Immature natural killer cell (primary cell): ENCODE measurements at regions not wholly inside any gene's neighbourhood (a gene's known extent, or its start where the extent isn't known, plus 50 kb on each side); places are given as distances from the start of the nearest gene placed in this dataset.
"Not testable (repeated sequence)": the region's sequence is repeated elsewhere in the genome, so short reads cannot be mapped to it uniquely, and the experiment has no call there.

ENCODE experiments used
- DNase-seq, 3 donors: peaks; one replicate each; pipeline ENCODE4 v3.0.0; 2022; ENCODE audit warnings: mixed read lengths in 1 of 3
- H3K27ac Mint-ChIP-seq, 6 donors: one replicate each; pipeline ENCODE4 v1.8.0; 2020; ENCODE audit warnings: mixed read lengths in 6 of 6, mild to moderate bottlenecking in 5 of 6, inconsistent platforms in 4 of 6, moderate library complexity in 3 of 6
- H3K27me3 Mint-ChIP-seq, 3 donors: one replicate each; pipeline ENCODE4 v1.8.0; 2020 to 2021; ENCODE audit warnings: low read depth in 3 of 3, mild to moderate bottlenecking in 3 of 3, mixed read lengths in 3 of 3, moderate library complexity in 3 of 3, inconsistent platforms in 1 of 3
- H3K36me3 Mint-ChIP-seq, 3 donors: one replicate each; pipeline ENCODE4 v1.8.0; 2020; ENCODE audit warnings: mixed read lengths in 3 of 3, inconsistent platforms in 2 of 3, mild to moderate bottlenecking in 2 of 3
- H3K4me1 Mint-ChIP-seq, 2 donors: one replicate each; pipeline ENCODE4 v1.8.0; 2020; ENCODE audit warnings: inconsistent platforms in 2 of 2, mild to moderate bottlenecking in 2 of 2, mixed read lengths in 2 of 2, moderate library complexity in 1 of 2
- H3K4me3 Mint-ChIP-seq, 5 donors: one replicate each; pipeline ENCODE4 v1.8.0; 2020; ENCODE audit warnings: mild to moderate bottlenecking in 5 of 5, mixed read lengths in 5 of 5, inconsistent platforms in 3 of 5, moderate library complexity in 3 of 5
- H3K9me3 Mint-ChIP-seq, 6 donors: one replicate each; pipeline ENCODE4 v1.8.0; 2020; ENCODE audit warnings: mild to moderate bottlenecking in 6 of 6, mixed read lengths in 6 of 6, inconsistent platforms in 4 of 6, moderate library complexity in 3 of 6

DNA sequence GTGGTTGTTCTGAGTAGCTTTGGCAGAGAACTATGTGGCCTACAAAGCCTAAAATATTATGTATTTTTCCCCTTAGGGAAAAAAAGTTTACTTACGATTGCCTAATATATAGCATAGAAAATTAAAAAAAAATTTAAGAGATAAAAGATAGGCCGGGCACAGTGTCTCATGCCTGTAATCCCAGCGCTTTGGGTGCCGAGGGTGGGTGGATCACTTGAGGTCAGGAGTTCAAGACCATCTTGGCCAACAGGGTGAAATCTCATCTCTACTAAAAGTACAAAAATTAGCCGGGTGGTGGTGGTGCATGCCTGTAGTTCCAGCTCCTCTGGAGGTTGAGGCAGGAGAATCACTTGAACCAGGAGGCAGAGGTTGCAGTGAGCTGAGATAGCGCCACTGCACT is 439.2 kb upstream of the KLF6 start:
- peaks cover 2 to 7% (median 5%) of the 10 kb centered on the region in 3 donors for H3K27me3 Mint-ChIP-seq
- no peaks in the 10 kb centered on the region for H3K4me1 Mint-ChIP-seq
- H3K9me3 Mint-ChIP-seq: no peaks in the 10 kb centered on the region
- H3K4me3 Mint-ChIP-seq: no peak overlapping the region
- DNase-seq: no peak
- no peak overlapping the region for H3K27ac Mint-ChIP-seq
- H3K36me3 Mint-ChIP-seq: no peaks in the 10 kb centered on the region

DNA sequence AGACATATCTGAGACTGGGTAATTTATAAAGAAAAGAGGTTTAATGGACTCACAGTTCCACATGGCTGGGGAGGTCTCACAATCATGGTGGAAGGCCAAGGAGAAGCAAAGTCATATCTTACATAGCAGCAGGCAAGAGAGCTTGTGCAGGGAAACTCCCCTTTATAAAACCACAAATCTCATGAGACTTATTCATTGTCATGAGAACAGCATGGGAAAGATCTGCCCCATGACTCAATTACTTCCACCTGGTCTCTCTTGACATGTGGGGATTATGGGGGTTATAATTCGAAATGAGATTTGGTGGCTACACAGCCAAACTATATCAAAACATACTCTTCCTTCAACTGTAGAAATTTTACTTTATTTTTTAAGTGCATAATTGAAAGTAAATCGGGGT is 436.3 kb upstream of the KLF6 start:
- not testable (repeated sequence) for H3K27ac Mint-ChIP-seq, H3K27me3 Mint-ChIP-seq, H3K4me3 Mint-ChIP-seq, H3K36me3 Mint-ChIP-seq, H3K4me1 Mint-ChIP-seq, H3K9me3 Mint-ChIP-seq, DNase-seq

DNA sequence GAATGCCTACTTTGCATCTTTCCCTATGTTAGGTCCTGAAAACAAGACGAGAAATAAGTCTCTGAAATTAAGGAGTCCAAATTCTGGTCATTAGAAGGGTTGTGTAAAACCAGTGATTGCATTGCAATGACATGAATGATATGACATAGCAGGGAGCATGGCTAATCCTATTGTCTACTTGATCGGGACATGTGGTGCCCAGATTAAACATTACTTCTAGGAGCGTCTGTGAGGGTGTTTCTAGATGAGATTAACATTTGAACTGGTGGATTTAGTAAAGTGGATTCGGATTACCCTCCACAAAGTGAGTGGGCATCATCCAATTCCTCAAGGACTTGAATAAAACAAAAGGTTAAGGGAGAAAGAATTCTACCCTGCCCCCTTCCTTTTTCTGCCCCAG is 434.9 kb upstream of the KLF6 start:
- H3K4me3 Mint-ChIP-seq: no peak overlapping the region
- H3K36me3 Mint-ChIP-seq: no peaks in the 10 kb centered on the region
- H3K9me3 Mint-ChIP-seq: peaks cover 0 to 2% (median 0%) of the 10 kb centered on the region in 6 donors
- H3K27ac Mint-ChIP-seq: no peak overlapping the region
- DNase-seq: no peak
- H3K4me1 Mint-ChIP-seq: no peaks in the 10 kb centered on the region
- H3K27me3 Mint-ChIP-seq: peaks cover 0 to 7% (median 2%) of the 10 kb centered on the region in 3 donors

DNA sequence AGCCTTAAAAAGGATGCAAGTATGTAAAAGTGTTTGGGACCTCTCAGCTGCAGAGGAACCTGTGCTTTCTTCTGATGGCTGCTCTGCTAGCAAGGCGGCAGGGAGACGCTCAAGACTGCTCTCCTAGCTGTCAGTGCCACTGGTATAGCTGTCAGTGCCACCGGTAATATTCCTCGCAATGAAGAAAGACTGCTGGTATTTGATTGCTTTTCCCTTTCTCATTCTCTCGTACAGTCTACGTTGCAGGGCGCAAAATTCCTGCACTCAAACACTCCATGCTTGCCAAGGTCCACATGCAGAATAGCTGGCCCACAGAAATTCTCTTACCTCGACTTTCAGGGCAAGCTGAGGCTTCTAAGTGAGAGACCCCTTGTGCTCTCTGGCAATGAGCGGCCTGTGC is 432.6 kb upstream of the KLF6 start:
- Mint-ChIP-seq H3K27ac (no peak overlapping the region), H3K4me3 (no peak overlapping the region), H3K27me3 (peaks cover 0 to 7% (median 3%) of the 10 kb centered on the region in 3 donors), H3K9me3 (peaks cover 0 to 2% (median 0%) of the 10 kb centered on the region in 6 donors), H3K4me1 (no peaks in the 10 kb centered on the region), H3K36me3 (no peaks in the 10 kb centered on the region)
- DNase-seq: no peak

DNA sequence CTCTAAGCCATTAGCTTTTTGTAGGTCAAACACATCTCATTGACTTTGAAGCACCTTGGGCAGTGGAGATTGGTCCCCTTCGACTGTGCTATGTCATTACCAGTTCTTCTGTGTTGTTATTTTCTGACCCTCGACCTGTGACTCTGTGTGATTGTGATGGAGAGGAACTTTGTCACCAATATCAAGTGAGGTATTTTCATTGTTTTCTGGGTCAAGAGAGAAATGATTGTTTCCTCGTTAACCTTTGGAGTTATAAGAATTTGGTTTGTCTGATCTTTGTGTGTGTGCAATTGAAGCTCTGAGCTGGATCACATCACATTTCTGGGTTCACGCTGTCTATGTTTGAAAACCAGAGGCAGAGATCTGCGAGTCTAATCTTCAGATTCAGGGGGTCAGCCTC is 432.2 kb upstream of the KLF6 start:
- no peak for DNase-seq
- Mint-ChIP-seq H3K9me3 (peaks cover 0 to 2% (median 0%) of the 10 kb centered on the region in 6 donors), H3K27me3 (peaks cover 0 to 7% (median 7%) of the 10 kb centered on the region in 3 donors), H3K27ac (no peak overlapping the region), H3K36me3 (no peaks in the 10 kb centered on the region), H3K4me1 (no peaks in the 10 kb centered on the region), H3K4me3 (no peak overlapping the region)

DNA sequence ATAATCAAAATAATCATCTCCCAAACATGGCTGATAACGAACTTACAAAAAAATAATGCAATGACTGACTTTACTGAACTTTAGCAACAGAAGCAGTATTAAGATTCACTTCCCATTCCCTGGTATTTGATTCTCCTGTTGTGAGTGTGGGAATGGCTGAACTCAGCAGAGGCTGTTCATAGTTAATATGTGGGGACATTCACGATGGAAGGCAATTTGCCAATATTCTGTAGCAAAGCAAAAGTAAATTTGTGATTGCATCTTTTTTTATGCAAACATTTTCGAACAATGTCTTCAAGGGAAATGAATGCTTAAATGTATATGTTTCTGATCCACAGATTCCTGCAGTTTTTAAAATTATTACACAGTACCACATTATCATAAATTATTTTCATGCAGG is 431.7 kb upstream of the KLF6 start:
- Mint-ChIP-seq H3K27ac (no peak overlapping the region), H3K36me3 (no peaks in the 10 kb centered on the region), H3K27me3 (peaks cover 0 to 7% (median 7%) of the 10 kb centered on the region in 3 donors), H3K4me3 (no peak overlapping the region), H3K4me1 (no peaks in the 10 kb centered on the region), H3K9me3 (peaks cover 0 to 2% (median 0%) of the 10 kb centered on the region in 6 donors)
- no peak for DNase-seq

DNA sequence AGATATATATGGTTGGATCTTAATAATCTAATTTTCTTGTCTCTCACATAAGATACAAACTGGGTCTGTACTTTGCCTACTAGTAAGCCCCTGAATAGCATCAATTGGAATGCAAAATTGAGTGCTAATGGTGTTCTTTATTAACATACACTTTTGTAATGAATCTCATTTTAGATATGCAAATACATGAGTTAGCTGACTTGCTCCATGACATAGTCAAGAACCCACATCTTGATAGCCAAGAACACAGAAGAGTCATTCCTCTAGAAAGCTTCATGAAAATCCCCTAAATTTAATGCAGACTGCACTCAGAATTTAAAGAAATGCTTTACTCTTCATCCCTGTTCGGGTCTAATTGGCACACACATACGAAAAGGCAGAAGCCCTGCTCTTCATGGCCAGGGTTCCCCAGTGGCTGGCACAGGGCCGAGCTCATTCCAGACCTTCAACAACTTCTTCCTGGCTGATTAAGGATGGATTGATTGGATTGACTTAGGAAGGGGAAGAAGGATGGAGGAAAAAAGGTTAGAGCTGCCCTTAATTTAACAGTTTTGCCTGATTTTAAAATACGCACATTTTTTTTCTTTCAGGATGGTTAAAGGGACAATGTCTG is 431.1 kb upstream of the KLF6 start:
- H3K36me3 Mint-ChIP-seq: no peaks in the 10 kb centered on the region
- H3K4me1 Mint-ChIP-seq: no peaks in the 10 kb centered on the region
- peaks cover 0 to 2% (median 0%) of the 10 kb centered on the region in 6 donors for H3K9me3 Mint-ChIP-seq
- H3K4me3 Mint-ChIP-seq: no peak overlapping the region
- H3K27ac Mint-ChIP-seq: no peak overlapping the region
- no peak for DNase-seq
- peaks cover 0 to 7% (median 7%) of the 10 kb centered on the region in 3 donors for H3K27me3 Mint-ChIP-seq

DNA sequence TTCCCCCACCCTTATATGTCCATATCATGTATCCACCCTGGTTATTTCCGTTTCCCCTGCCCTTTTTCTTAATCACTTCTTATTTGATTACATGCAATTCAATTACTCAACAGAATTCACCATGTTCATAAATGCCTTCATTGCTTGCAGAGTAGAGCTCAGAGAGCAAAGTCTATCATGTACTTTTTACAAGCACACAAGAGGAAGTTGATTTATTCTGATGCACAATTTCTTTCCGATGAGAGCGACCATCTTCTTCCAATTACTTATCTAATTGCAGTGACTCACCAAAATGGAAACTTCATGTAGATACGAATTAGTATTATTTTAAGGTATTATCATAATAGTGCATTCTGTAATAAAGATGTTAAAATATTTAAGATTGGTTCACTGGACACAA is 430.5 kb upstream of the KLF6 start:
- H3K9me3 Mint-ChIP-seq: peaks cover 0 to 2% (median 0%) of the 10 kb centered on the region in 6 donors
- no peak overlapping the region for H3K27ac Mint-ChIP-seq

DNA sequence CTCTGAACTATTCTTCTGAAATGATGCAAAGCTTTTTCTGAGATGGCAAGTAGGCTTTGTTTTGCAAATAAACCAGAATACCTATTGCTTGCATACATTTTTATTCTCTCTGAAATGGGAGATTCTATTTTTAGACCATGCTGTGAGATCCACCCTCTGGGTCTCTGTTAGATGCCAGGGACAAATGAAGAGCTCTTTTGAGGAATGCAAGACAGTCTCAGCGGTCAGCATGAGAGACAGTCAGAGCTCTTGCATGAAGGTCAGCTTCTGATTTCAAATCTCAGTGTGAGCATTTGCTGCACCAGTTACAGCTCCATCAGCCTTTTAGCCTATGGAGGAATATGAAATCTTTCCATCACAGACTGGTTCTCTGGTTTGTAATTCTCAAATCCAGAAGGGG is 429.9 kb upstream of the KLF6 start:
- H3K27ac Mint-ChIP-seq: no peak overlapping the region
- H3K36me3 Mint-ChIP-seq: no peaks in the 10 kb centered on the region
- H3K4me1 Mint-ChIP-seq: no peaks in the 10 kb centered on the region
- H3K4me3 Mint-ChIP-seq: no peak overlapping the region
- peaks cover 0 to 7% (median 7%) of the 10 kb centered on the region in 3 donors for H3K27me3 Mint-ChIP-seq
- peaks cover 0 to 2% (median 0%) of the 10 kb centered on the region in 6 donors for H3K9me3 Mint-ChIP-seq
- DNase-seq: no peak

More for the DNA sequence above, 430.5 kb upstream of the KLF6 start:
- Mint-ChIP-seq H3K4me3 (no peak overlapping the region), H3K27me3 (peaks cover 0 to 7% (median 7%) of the 10 kb centered on the region in 3 donors), H3K36me3 (no peaks in the 10 kb centered on the region), H3K4me1 (no peaks in the 10 kb centered on the region)
- DNase-seq: no peak

DNA sequence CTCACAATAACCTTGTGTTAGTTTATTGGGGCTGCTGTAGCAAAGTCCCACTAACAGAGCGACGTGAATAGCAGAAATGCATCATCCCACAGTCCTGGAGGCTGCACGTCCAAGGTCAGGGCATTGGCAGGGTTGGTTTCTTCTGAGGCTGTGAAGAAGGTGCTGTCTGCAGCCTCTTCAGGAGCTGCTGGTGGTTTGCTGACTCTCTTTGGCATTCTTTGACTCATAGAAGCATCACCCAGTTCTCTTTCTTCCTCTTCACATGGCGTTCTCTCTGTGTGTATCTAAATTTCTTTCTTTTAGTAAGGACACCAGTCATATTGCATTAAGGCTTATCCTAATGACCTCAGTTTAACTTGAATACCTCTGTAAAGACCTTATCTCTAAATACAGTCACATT is 428.4 kb upstream of the KLF6 start:
- Mint-ChIP-seq H3K4me1 (no peaks in the 10 kb centered on the region), H3K27ac (no peak overlapping the region), H3K4me3 (no peak overlapping the region), H3K9me3 (peaks cover 0 to 2% (median 0%) of the 10 kb centered on the region in 6 donors), H3K27me3 (peaks cover 0 to 7% (median 3%) of the 10 kb centered on the region in 3 donors), H3K36me3 (no peaks in the 10 kb centered on the region)
- DNase-seq: no peak

DNA sequence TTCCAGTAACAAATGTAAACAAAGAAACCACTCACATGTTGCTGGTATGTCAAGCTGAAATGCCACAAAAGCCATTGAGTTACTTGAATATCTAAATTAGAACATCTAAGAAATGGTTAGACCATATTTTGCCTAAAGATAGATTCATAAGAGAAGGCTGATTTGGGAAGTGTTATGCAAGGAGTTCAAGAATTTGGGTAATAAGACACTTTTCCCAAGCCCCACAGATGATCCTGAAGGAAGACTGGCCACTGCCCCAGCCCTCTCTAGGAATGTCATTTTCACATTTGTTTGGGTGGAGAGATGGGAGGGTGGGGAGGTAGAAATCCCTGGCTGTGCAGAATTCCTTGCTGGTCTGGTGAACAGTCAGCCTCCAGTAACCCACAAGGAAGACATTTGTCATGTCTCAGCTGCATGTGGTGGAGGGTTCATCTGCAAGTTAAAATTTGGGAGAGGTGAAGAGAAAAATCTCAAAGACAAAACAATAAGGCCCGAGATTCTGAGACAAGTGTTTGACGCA is 427.2 kb upstream of the KLF6 start:
- H3K36me3 Mint-ChIP-seq: no peaks in the 10 kb centered on the region
- DNase-seq: no peak
- H3K4me3 Mint-ChIP-seq: no peak overlapping the region
- peaks cover 0 to 2% (median 0%) of the 10 kb centered on the region in 6 donors for H3K9me3 Mint-ChIP-seq
- peaks cover 2 to 7% (median 6%) of the 10 kb centered on the region in 3 donors for H3K27me3 Mint-ChIP-seq
- H3K4me1 Mint-ChIP-seq: no peaks in the 10 kb centered on the region
- H3K27ac Mint-ChIP-seq: no peak overlapping the region

DNA sequence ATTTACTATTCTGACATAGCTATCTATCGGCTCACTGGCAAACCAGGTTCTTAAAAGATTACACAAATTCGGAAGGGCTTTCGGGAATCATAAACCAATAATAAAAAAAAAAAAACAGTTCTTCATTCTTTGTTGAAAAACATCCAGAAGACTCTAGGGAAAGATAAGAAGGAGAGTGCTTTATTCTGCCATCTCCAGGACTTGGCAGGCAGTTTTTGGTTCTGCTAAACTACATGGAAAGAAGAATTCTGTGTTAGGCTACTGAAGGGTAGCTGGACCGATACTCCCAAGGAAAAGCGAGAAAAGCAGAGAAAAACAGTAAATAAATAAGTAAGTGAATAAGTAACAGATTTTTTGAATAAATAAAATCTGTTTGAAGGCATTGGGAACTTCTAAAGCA is 423.5 kb upstream of the KLF6 start:
- Mint-ChIP-seq H3K4me3 (no peak overlapping the region), H3K4me1 (no peaks in the 10 kb centered on the region), H3K9me3 (peaks cover 0 to 2% (median 0%) of the 10 kb centered on the region in 6 donors), H3K27ac (no peak overlapping the region), H3K36me3 (peaks cover 0 to 4% (median 0%) of the 10 kb centered on the region in 3 donors), H3K27me3 (peaks cover 2 to 9% (median 3%) of the 10 kb centered on the region in 3 donors)
- no peak for DNase-seq

DNA sequence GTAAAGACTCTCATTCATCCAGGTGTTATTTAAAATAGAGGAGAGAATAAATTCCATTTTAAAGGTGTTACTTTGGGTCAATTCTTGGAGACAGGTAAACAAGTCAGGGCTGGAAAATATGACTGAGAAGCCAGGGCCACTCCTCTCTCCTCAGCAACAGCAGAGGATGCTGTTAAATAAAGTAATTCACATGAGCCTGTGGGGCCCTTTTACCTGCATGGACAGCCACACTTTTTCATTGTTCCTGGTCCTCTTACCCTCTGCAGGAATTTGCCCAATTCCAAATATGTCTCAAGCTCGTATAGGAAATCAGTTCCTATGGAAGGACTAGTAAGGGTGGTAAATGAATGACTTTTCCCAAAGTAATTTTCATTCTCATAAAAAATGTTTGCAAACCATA is 420.1 kb upstream of the KLF6 start:
- H3K27me3 Mint-ChIP-seq: peaks cover 0 to 10% (median 7%) of the 10 kb centered on the region in 3 donors
- H3K27ac Mint-ChIP-seq: no peak overlapping the region
- no peak overlapping the region for H3K4me3 Mint-ChIP-seq
- DNase-seq: no peak
- H3K36me3 Mint-ChIP-seq: peaks cover 0 to 4% (median 0%) of the 10 kb centered on the region in 3 donors
- H3K9me3 Mint-ChIP-seq: peaks cover 0 to 2% (median 0%) of the 10 kb centered on the region in 6 donors
- H3K4me1 Mint-ChIP-seq: no peaks in the 10 kb centered on the region

DNA sequence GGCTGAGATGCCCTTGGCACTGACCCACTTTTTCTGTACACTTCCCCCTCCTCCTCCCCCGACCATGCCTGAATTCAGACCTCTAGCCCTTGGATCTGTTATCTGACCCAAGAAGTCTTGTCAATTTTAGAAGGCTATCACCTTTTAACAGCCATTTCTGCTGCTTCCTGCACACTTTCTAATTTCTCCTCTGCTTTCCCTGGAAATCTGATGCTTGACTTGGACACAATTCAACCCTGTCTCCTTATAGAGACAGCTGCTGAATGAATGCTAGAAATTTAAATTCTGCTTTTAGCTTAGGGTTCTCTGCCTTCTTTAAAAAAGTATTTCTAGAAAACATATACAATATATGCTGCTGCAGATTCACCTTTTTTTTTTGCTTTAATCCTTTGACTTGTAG is 417.9 kb upstream of the KLF6 start:
- no peak for DNase-seq
- H3K27me3 Mint-ChIP-seq: peaks cover 0 to 12% (median 6%) of the 10 kb centered on the region in 3 donors
- H3K9me3 Mint-ChIP-seq: peaks cover 0 to 2% (median 0%) of the 10 kb centered on the region in 6 donors
- no peak overlapping the region for H3K4me3 Mint-ChIP-seq
- H3K36me3 Mint-ChIP-seq: peaks cover 0 to 4% (median 0%) of the 10 kb centered on the region in 3 donors
- H3K27ac Mint-ChIP-seq: no peak overlapping the region
- H3K4me1 Mint-ChIP-seq: no peaks in the 10 kb centered on the region
